ENCODE measurements at regions not wholly inside any gene's neighbourhood (a gene's known extent, or its start where the extent isn't known, plus 50 kb on each side); places are given as distances from the start of the nearest gene placed in this dataset.
"Not testable (repeated sequence)": the region's sequence is repeated elsewhere in the genome, so short reads cannot be mapped to it uniquely, and the experiment has no call there.

- DNase-seq (ENCODE audit: low spot score): not testable (repeated sequence)
These were observed 346.7 kb downstream of the OR4F29 start for GRCh38 chr1:104776-105175.

GRCh38 chr1:99481-99880, 352.0 kb downstream of the OR4F29 start:
- DNase-seq (ENCODE audit: low spot score): not testable (repeated sequence)

GRCh38 chr1:98811-99210, 352.7 kb downstream of the OR4F29 start:
- not testable (repeated sequence) for DNase-seq (ENCODE audit: low spot score)

- DNase-seq (ENCODE audit: low spot score): not testable (repeated sequence)
These were observed 360.2 kb downstream of the OR4F29 start for GRCh38 chr1:91279-91678.

- not testable (repeated sequence) for DNase-seq (ENCODE audit: low spot score)
These were observed 363.4 kb downstream of the OR4F29 start for GRCh38 chr1:88110-88509.

- not testable (repeated sequence) for DNase-seq (ENCODE audit: low spot score)
These were observed 372.3 kb downstream of the OR4F29 start for GRCh38 chr1:79152-79551.

GRCh38 chr1:65119-65518, 386.4 kb downstream of the OR4F29 start, which contains the start of gene OR4F5:
TSS of gene OR4F5 (plus strand) at chr1:65419.
- not testable (repeated sequence) for DNase-seq (ENCODE audit: low spot score)

- DNase-seq (ENCODE audit: low spot score): not testable (repeated sequence)
These were observed 395.4 kb downstream of the OR4F29 start for GRCh38 chr1:56014-56531.

GRCh38 chr1:53182-53581, 398.3 kb downstream of the OR4F29 start:
- DNase-seq (ENCODE audit: low spot score): not testable (repeated sequence)

GRCh38 chr1:41965-42466, 409.5 kb downstream of the OR4F29 start:
- DNase-seq (ENCODE audit: low spot score): not testable (repeated sequence)

- not testable (repeated sequence) for DNase-seq (ENCODE audit: low spot score)
These were observed 410.3 kb downstream of the OR4F29 start for GRCh38 chr1:41197-41596.

GRCh38 chr1:29183-29582, 422.3 kb downstream of the OR4F29 start:
- DNase-seq (ENCODE audit: low spot score): not testable (repeated sequence)

- not testable (repeated sequence) for DNase-seq (ENCODE audit: low spot score)
These were observed 434.2 kb downstream of the OR4F29 start for GRCh38 chr1:17298-17697.

- DNase-seq (ENCODE audit: low spot score): not testable (repeated sequence)
These were observed 435.5 kb downstream of the OR4F29 start for GRCh38 chr1:16025-16424.

- peak; percentile 41 for DNase-seq (ENCODE audit: low spot score)
These were observed 441.3 kb downstream of the OR4F29 start for GRCh38 chr1:9941-10717.

All from CD4-positive, alpha-beta T cell treated with Interleukin-2 at 100 ng/mL for 4 hours (primary cell).